GM18519 (cell line): ENCODE measurements at regions not wholly inside any gene's neighbourhood (a gene's known extent, or its start where the extent isn't known, plus 50 kb on each side); places are given as distances from the start of the nearest gene placed in this dataset.

Source experiments
- ATAC-seq: cut with Tn5 transposase; IDR thresholded peaks from one replicate; pipeline ENCODE4 v1.9.1; 2021; ENCODE audit warnings: mild to moderate bottlenecking, moderate library complexity; ENCODE audit not compliant: unreplicated experiment, low FRiP score

DNA sequence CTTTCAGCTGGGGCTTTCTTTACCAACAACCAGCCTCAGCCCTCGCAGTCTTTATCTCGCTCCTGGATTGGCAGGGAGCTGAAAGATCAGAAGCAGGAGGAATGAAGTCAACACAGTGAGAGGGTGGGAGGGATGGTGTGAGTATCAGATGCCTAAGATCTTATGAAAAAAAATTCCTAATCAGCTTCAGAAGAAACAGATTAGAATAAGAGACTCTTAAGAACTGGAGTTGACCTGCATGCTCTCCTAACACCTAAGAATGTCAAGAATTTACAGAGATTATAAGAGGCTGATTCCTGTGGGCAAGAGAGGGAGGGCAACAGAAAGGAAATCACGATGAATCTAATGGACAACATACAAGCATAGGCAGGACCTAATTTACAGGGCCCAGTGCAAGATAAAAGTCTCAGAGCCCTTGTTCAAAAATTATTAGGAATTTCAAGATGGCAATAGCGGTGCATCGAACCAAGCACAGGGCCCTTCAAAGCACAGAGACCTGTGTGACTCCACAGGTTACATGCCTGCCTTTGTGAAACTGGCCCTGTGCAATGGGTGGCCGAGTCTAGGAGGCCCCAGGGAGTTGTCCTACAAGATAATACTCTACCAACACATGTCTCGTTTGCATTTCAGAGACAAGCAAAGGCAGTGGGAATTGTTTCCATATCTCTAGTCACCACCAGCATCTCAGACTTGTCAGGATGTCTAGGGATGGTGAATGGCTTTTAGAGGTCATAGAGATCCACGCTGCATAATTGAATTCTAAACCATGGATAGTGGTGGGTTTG, 65.3 kb upstream of the PPP2R5A start:
- ATAC-seq = no peak

DNA sequence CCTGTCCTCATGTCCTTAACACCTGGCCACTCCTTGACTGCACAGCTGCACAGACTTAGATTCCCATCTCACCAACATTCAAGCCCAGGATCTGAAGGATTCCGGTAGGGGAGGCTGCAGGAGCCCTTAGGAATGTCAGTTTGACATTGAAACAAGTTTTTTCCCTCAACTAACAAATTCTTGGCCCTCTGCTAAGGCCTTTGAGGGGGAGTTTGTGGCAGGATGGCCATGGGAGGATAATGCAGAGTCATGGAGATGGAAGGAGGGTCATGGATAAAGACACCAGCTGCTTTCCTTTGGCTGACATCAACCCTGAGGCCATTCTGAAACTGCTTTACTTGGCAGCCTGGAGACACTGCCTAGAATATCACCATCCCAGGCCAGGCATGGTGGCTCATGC, 63.4 kb upstream of the PPP2R5A start:
- no peak for ATAC-seq

DNA sequence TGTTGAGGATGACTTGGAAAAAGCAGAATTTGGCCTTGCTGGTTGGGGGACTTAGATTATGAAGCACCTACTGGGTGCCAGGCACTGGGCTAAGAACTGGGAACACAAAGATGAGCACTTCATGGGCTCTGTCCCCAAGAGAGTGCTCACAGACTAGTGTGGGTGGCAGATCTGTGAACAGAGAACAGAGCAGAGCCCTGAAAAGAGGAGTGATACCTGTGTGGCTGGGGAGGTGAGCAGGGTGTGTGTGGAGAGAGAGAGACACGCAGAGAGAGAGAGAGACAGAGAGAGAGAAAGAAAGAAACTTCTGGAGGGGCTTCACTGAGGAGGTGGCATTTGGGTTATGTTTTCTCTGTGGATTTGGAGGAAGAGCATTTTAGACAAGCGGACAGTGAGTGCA, 61.1 kb upstream of the PPP2R5A start:
- ATAC-seq = no peak

DNA sequence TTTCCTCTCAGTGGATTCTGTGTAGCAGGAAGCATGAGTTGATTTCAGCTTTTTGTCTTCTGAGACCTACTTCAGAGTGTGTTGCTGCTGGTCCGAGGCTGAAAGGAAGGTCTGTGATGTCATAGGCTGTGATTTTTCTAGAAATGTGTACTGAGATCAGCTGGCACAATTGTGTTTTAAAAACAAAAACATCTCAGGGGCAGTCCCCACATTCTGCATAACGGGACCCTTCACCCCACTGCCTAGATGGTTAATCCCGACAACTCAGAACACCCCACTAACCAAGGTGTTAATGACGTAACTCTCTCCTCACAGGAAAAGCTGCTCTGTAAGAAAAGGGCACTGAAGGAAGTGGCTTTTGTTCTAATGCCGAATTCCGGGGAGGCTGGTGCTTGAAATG, 59.8 kb upstream of the PPP2R5A start:
- no peak for ATAC-seq

DNA sequence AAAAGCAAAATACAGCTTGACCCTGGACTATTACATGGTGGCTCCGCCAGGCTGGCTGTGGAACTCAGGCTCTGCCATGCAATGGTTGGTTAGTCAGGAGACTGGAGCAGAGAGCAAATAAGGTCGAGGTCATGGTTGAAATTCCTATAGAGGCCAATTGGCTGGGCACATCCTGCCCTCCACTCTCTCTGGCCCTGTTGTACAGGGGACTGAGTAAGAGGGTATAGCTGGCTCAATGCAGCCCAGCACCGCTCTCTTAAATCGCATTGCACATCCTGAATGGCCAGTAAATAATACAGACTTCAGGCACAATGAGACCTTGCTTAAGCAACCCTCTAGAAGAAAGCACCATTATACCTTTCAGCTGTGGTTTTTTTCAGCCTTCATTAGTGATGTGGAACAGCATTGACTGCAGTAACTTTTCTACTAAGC, 59.3 kb upstream of the PPP2R5A start:
- ATAC-seq = no peak

DNA sequence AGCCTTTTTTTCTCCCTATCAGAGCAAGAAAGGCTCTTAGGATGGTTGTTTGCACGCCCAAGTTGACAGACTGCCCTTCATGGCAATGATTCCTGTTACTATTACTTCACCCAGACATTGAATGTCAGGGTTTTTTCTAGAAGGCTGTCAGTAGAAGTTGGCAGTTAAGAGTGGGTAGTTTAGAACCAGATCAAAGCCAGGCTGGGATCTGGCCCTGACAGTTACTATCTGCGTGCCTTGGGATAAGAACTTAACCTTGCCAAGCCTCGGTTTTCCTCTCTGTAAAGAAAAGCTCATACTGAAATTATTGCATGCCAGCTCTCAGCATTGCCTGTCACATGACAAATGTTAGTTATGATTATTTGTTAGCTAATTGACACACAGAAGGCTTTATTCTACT, 58.7 kb upstream of the PPP2R5A start:
- ATAC-seq = no peak

DNA sequence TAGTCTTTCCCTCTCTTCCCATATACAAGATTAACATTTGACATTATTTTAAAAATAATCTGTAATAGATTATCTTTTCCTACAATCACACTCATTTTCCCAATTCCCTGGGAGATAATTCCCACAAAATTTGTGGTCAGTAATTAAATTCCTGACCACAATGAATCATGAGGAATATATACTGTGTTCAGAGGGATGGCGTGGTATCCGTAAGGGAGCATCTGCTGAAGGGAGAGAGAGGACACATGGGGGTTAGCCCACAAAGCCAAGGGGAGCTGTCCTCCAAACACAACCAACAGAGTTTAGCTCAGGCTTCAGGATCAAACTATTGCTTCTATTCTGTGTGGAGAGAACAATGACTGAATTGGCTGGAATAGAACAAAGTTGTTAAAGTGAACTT, 57.1 kb upstream of the PPP2R5A start:
- ATAC-seq = no peak

DNA sequence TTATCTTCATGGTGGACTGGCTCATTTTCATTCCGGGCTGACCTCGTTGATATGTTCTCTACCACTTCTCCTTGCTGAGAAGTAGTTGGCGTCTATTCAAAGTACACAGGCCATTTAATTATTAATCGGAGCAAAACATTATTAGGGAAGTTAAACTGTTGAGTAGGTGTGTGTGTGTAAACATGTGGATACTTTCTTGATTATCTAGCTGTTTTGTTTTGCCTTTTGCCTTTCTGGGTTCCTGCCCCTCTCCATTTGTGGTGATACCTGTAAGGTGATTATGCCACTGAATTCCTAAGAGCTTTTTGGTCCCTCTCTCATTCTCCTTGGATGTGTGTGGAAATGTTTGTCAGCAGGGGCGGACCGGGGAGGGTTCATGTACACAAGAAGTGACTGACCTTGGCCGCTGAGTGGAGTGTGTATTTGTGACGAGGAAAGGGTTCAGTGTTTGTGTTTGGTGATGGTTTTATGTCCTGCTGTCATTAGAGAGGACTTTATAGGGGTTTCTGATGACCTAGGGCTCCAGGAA, 56.6 kb upstream of the PPP2R5A start:
- no peak for ATAC-seq

DNA sequence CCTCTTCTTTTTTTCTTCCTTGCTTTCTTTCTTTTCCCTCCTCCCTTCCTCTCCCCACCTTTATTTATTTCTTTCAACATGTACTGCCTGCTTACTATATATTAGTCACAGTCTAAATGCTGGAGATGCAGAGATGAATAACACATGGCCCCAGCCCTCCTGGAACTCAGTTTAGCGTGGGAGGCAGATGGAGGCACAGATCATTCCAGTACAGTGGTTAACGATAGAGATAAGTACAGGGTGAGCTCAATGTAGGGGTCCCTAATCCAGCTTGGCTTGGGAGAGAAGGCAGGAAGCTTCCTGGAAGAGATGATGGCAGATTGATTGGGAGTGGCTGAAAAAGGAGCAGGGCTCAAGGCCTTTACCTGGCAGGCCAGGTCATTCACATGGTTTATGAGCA, 55.6 kb upstream of the PPP2R5A start:
- ATAC-seq = no peak

DNA sequence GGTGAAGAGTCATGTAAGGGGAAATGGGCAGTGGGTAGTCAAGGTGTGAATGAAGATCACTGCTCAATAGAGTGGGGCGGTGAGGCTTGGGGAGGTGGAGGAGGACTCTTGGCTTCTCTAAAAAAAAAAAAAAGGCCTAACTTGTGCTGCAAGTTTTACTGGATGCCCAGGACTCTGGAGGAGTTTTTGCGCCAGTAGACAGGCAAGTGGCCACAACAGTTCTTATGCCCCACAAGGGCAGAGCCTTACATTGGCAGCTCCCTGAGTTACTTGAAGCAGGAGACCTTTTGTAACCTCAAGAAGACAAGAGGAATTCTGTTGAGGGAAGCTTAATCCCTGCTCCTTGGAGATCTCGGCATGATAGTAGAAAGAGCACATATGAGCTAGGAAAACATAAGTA, 54.9 kb upstream of the PPP2R5A start:
- no peak for ATAC-seq

DNA sequence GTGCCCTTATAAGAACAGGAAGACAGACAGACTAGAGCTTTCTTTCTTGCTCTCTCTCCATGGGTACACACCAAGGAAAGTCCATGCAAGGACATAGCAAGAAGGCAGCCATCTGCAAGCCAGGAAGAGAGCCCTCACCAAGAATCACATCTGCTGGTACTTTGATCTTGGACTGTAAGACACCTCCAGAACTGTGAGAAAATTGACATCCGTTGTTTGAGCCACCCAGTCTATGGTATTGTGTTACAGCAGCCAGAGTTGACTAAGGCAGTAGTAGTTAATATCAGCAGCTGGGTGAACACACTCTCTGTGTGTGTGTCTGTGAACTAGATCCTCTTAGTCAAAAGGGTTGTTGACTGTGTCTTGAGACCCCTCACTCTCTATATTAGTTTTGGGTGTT, 53.8 kb upstream of the PPP2R5A start:
- no peak for ATAC-seq

DNA sequence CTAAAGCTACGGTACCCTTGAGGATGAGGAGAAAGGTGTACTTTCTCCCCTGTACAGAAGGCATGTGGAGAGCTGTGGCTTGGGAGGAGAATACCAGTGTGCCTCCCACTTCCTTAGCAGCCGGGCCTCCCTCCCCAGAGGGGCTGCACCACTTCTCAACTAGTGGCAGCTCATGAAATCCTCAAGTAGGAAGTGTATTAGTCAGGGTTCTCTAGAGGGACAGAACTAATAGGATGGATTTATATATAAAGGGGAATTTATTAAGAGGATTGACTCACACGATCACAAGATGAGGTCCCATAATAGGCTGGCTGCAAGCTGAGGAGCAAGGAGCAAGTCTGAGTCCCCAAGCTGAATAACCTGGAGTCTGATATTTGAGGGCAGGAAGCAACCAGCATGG, 53.1 kb upstream of the PPP2R5A start:
- ATAC-seq = no peak

DNA sequence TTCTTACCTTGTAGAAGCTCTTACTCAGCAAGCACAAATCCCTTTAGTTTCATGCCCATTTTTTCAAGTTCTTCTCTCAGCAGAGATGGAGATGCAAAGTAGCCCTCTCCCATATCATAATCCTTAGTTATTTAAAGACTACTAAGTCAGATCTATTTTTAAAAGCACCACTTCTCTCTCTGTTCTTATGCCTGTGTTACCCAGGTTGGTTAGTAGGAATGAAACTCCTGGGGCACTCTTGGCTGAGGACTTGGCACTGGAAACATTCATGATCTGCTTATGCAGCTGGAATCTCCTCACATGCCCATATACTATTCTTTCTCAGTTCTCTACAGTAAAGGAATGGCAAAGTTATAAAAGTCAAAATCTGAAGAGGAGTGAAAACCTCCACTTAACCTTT, 51.9 kb upstream of the PPP2R5A start:
- no peak for ATAC-seq

DNA sequence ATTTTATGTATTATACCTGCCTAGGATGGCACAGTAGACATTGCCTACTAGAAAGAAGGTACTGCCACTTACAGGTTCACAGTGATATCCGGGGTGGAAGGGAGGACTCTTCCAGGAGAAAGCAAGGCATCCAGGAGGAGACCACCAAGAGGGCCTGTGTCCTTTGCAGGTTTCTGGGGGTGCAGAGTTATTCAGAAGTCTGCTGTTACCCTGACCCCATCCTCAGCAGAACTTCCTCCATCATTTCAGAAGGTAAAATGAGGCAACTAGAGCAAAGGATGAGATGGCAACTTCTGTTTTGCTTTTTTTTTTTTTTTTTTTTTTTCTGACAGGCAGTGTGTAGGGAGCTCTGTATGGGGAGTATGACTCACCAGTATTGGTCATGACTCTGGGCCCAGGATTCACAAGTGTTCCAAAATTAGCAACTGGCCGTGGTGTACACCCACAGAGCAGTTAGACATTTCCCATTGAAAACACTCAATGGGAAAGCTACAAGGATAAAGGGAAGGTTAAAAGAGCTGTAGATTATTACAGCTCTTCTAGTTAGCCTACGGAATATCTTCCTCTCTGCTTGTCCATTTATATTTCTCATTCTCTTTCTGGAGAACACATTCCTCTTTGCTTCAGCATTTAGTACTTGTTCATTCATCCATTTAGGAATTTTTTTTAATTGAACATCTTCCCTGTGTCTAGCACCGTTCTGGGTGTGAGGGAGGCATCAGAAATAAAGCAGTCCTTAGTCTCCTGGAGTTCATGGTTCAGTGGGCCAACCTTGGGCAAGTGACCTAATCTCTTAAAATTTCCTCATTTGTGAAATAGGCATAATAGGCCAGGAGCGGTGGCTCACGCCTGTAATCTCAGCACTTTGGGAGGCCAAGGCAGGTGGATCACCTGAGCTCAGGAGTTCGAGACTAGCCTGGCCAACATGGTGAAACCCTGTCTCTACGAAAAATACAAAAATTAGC, 50.5 kb upstream of the PPP2R5A start:
- peak; percentile 67 for ATAC-seq
